H1 (cell line): ENCODE measurements at regions not wholly inside any gene's neighbourhood (a gene's known extent, or its start where the extent isn't known, plus 50 kb on each side); places are given as distances from the start of the nearest gene placed in this dataset.

Experiments
- CTCF ChIA-PET: fragments of 300-600 bp; sonication (Branson Sonifier 250); formaldehyde crosslinking; loops from one replicate; lab custom pipeline; 2021; ENCODE audit not compliant: partially characterized antibody; lab: Charles Lee
- POLR2A ChIA-PET: fragments of 300-600 bp; sonication (Branson Sonifier 250); formaldehyde crosslinking; loops from one replicate; lab custom pipeline; 2021; ENCODE audit warnings: inconsistent platforms; ENCODE audit not compliant: partially characterized antibody; lab: Charles Lee
- DNase-seq, 2 experiments: peaks; one replicate each; pipeline versions ENCODE4 v3.0.0 to v3.0.0-alpha.2; 2010 to 2022; ENCODE audit warnings: low spot score in 2 of 2, low read depth in 1 of 2, mixed read lengths in 1 of 2
- FAIRE-seq: peaks from 2 replicates; lab custom pipeline; 2011; peaks lifted over from hg19 to GRCh38; lab: Jason Lieb, UNC
- H2AFZ ChIP-seq: 2 replicates; pipeline ENCODE4 v1.8.1; 2012; ENCODE audit warnings: low read length, inconsistent platforms
- H2AK5ac ChIP-seq: 2 replicates; pipeline ENCODE4 v1.6.1; 2013; ENCODE audit warnings: low read depth, low read length
- H2BK120ac ChIP-seq: replicated peaks from 2 replicates; pipeline ENCODE3; 2013; ENCODE audit warnings: low read depth, low read length, inconsistent platforms
- H2BK12ac ChIP-seq: 2 replicates; pipeline ENCODE4 v1.6.1; 2013; ENCODE audit warnings: low read depth, low read length
- H2BK15ac ChIP-seq: 2 replicates; pipeline ENCODE4 v1.6.1; 2013; ENCODE audit warnings: low read length
- H2BK20ac ChIP-seq: 2 replicates; pipeline ENCODE4 v1.6.1; 2013; ENCODE audit warnings: low read length
- H2BK5ac ChIP-seq: 2 replicates; pipeline ENCODE4 v1.6.1; 2013; ENCODE audit warnings: low read depth, low read length
- H3K14ac ChIP-seq: 2 replicates; pipeline ENCODE4 v1.6.1; 2013; ENCODE audit warnings: inconsistent platforms; ENCODE audit not compliant: insufficient read length
- H3K18ac ChIP-seq: 2 replicates; pipeline ENCODE4 v1.6.1; 2013; ENCODE audit warnings: low read length; ENCODE audit errors: extremely low read depth
- H3K23ac ChIP-seq: 2 replicates; pipeline ENCODE4 v1.6.1; 2013; ENCODE audit warnings: inconsistent platforms; ENCODE audit not compliant: insufficient read length
- H3K23me2 ChIP-seq: 2 replicates; pipeline ENCODE4 v1.6.1; 2013; ENCODE audit warnings: low read depth, low read length
- H3K27ac ChIP-seq: 2 replicates; pipeline ENCODE4 v1.6.1; 2011; ENCODE audit warnings: low read depth, low read length, inconsistent platforms
- H3K27me3 ChIP-seq, 4 experiments: replicated peaks in 1 of 4; 1 replicate in 1 of 4; 2 replicates in 3 of 4; pipeline versions ENCODE4 v1.6.1 to v1.8.1; 2011 to 2013; ENCODE audit warnings: low read length in 3 of 4, mild to moderate bottlenecking in 3 of 4, inconsistent platforms in 2 of 4, mixed read lengths in 2 of 4, moderate library complexity in 1 of 4; ENCODE audit not compliant: control insufficient read depth in 3 of 4, insufficient read depth in 3 of 4; ENCODE audit errors: extremely low read depth in 1 of 4
- H3K36me3 ChIP-seq, 4 experiments: 2 replicates each; pipeline versions ENCODE4 v1.6.1 to v1.8.1; 2011 to 2013; ENCODE audit warnings: mild to moderate bottlenecking in 4 of 4, low read length in 3 of 4, moderate library complexity in 2 of 4, control low read depth in 1 of 4, inconsistent platforms in 1 of 4; ENCODE audit not compliant: insufficient read depth in 4 of 4, control insufficient read depth in 2 of 4
- H3K4ac ChIP-seq: replicated peaks from 2 replicates; pipeline ENCODE3; 2013; ENCODE audit warnings: low read length, low read depth, mixed read lengths, inconsistent platforms; ENCODE audit not compliant: insufficient read length
- H3K4me1 ChIP-seq, 4 experiments: replicated peaks in 1 of 4; 1 replicate in 1 of 4; 2 replicates in 3 of 4; pipeline versions ENCODE4 v1.6.1 to v1.8.1; 2011 to 2013; ENCODE audit warnings: low read length in 3 of 4, inconsistent platforms in 2 of 4, mixed read lengths in 1 of 4; ENCODE audit not compliant: insufficient read depth in 4 of 4, control insufficient read depth in 3 of 4
- H3K4me2 ChIP-seq, 2 experiments: 2 replicates each; pipeline versions ENCODE4 v1.6.1 to v1.8.1; 2011 to 2013; ENCODE audit warnings: low read depth in 2 of 2, low read length in 2 of 2, control low read depth in 1 of 2, inconsistent platforms in 1 of 2, mild to moderate bottlenecking in 1 of 2; ENCODE audit not compliant: insufficient read depth in 1 of 2
- H3K4me3 ChIP-seq, 4 experiments: fragments of 200-600, 300-600 bp in 1 of 4; sonication (generic), shearing (Covaris generic), sonication (Bioruptor Twin) in 1 of 4; 2 replicates each; pipeline versions ENCODE4 v1.5.1 to v1.8.1; 2011 to 2016; ENCODE audit warnings: low read length in 4 of 4, low read depth in 3 of 4, control low read depth in 2 of 4, inconsistent platforms in 2 of 4, mild to moderate bottlenecking in 2 of 4, mixed read lengths in 1 of 4, moderate library complexity in 1 of 4; ENCODE audit not compliant: insufficient read depth in 2 of 4; ENCODE audit errors: extremely low read depth in 1 of 4
- H3K56ac ChIP-seq: replicated peaks from 2 replicates; pipeline ENCODE3; 2013; ENCODE audit warnings: low read depth, mild to moderate bottlenecking, mixed read lengths, low read length, inconsistent platforms; ENCODE audit not compliant: insufficient read length
- H3K79me1 ChIP-seq: 2 replicates; pipeline ENCODE4 v1.6.1; 2013; ENCODE audit warnings: low read depth, low read length, control low read depth
- H3K79me2 ChIP-seq, 2 experiments: 2 replicates each; pipeline versions ENCODE4 v1.6.1 to v1.8.1; 2012 to 2013; ENCODE audit warnings: low read length in 2 of 2, mild to moderate bottlenecking in 2 of 2, inconsistent platforms in 1 of 2; ENCODE audit not compliant: insufficient read depth in 2 of 2, control insufficient read depth in 1 of 2
- H3K9ac ChIP-seq, 4 experiments: replicated peaks in 1 of 4; 1 replicate in 1 of 4; 2 replicates in 3 of 4; pipeline versions ENCODE4 v1.6.1 to v1.8.1; 2011 to 2013; ENCODE audit warnings: low read depth in 3 of 4, low read length in 3 of 4, control low read depth in 2 of 4, mild to moderate bottlenecking in 2 of 4, moderate library complexity in 2 of 4, inconsistent platforms in 1 of 4; ENCODE audit errors: extremely low read depth in 1 of 4
- H3K9me3 ChIP-seq, 2 experiments: 2 replicates each; pipeline versions ENCODE4 v1.6.1 to v1.8.1; 2012 to 2013; ENCODE audit warnings: mild to moderate bottlenecking in 2 of 2, moderate library complexity in 2 of 2, control low read depth in 1 of 2, inconsistent platforms in 1 of 2, low read depth in 1 of 2, low read length in 1 of 2, mixed read lengths in 1 of 2; ENCODE audit not compliant: insufficient read depth in 2 of 2
- H4K20me1 ChIP-seq, 2 experiments: replicated peaks in 1 of 2; 2 replicates each; pipeline versions ENCODE3 to v1.8.1; 2011 to 2013; ENCODE audit warnings: inconsistent platforms in 2 of 2, low read length in 2 of 2, mild to moderate bottlenecking in 1 of 2; ENCODE audit not compliant: insufficient read depth in 2 of 2, control insufficient read depth in 1 of 2
- H4K5ac ChIP-seq: 2 replicates; pipeline ENCODE4 v1.6.1; 2013; ENCODE audit warnings: low read length, low read depth, mixed read lengths, inconsistent platforms; ENCODE audit not compliant: insufficient read length
- H4K8ac ChIP-seq: 2 replicates; pipeline ENCODE4 v1.8.0; 2013; ENCODE audit warnings: mild to moderate bottlenecking, moderate library complexity, low read length, inconsistent platforms; ENCODE audit not compliant: insufficient read depth; ENCODE audit errors: extremely low read depth
- H4K91ac ChIP-seq: replicated peaks from 2 replicates; pipeline ENCODE3; 2013; ENCODE audit warnings: low read length, mixed read lengths, inconsistent platforms; ENCODE audit not compliant: insufficient read length
- CEBPB ChIP-seq: IDR thresholded peaks from 2 replicates; pipeline ENCODE4 v1.6.1; 2012; ENCODE audit warnings: low read depth, low read length
- CREB1 ChIP-seq: IDR thresholded peaks from 2 replicates; pipeline ENCODE4 v1.6.1; 2012; ENCODE audit warnings: inconsistent platforms
- FOSL1 ChIP-seq: IDR thresholded peaks from 2 replicates; pipeline ENCODE4 v1.6.1; 2011; ENCODE audit warnings: mild to moderate bottlenecking, low read depth, low read length, moderate library complexity; ENCODE audit not compliant: insufficient read depth
- HDAC2 ChIP-seq, 2 experiments: fragments of 300-600 bp in 1 of 2; sonication (generic) in 1 of 2; IDR thresholded peaks; 2 replicates each; pipeline ENCODE4 v1.6.1; 2011 to 2012; ENCODE audit warnings: low read depth in 2 of 2, low read length in 2 of 2, mild to moderate bottlenecking in 2 of 2, moderate library complexity in 2 of 2, borderline replicate concordance in 1 of 2, inconsistent platforms in 1 of 2
- KDM1A ChIP-seq: fragments of 200-600, 300-600 bp; sonication (generic); IDR thresholded peaks from 2 replicates; pipeline ENCODE4 v1.7.1; 2016; ENCODE audit warnings: mild to moderate bottlenecking, low read length, borderline replicate concordance
- MAX ChIP-seq: IDR thresholded peaks from 2 replicates; pipeline ENCODE4 v1.6.1; 2012; ENCODE audit warnings: inconsistent platforms
- RNF2 ChIP-seq: fragments of 200-900, 300-1000 bp; sonication (generic); IDR thresholded peaks from 2 replicates; pipeline ENCODE4 v1.7.1; 2016; ENCODE audit warnings: borderline replicate concordance, low read depth, mild to moderate bottlenecking, antibody characterized with exemption, low read length; ENCODE audit not compliant: poor library complexity, severe bottlenecking; ENCODE audit errors: missing control alignments
- SIN3A ChIP-seq, 2 experiments: IDR thresholded peaks in 1 of 2; conservative IDR thresholded peaks in 1 of 2; 2 replicates each; pipeline ENCODE4 v1.6.1; 2011 to 2012; ENCODE audit warnings: low read length in 2 of 2, improper control_type of control experiment in 1 of 2, low read depth in 1 of 2, mild to moderate bottlenecking in 1 of 2
- SIX5 ChIP-seq: IDR thresholded peaks from 2 replicates; pipeline ENCODE4 v1.6.1; 2011; ENCODE audit warnings: mild to moderate bottlenecking, low read depth, low read length
- USF2 ChIP-seq: IDR thresholded peaks from 2 replicates; pipeline ENCODE4 v1.6.1; 2011; ENCODE audit warnings: low read length, improper control_type of control experiment
- YY1 ChIP-seq: IDR thresholded peaks from 2 replicates; pipeline ENCODE4 v1.6.1; 2011; ENCODE audit warnings: low read depth, mild to moderate bottlenecking, low read length
- ZNF274 ChIP-seq: IDR thresholded peaks from 2 replicates; pipeline ENCODE4 v1.7.0; 2012; ENCODE audit warnings: low read length, borderline replicate concordance; ENCODE audit errors: extremely low read depth
- WGBS, 2 experiments: shearing (Covaris generic) in 1 of 2; methylation state at CpG; one replicate each; pipeline versions ENCODE4 v1.1.6 to v1.1.7; 2013 to 2015; ENCODE audit warnings: low lambda C conversion rate in 2 of 2, mixed read lengths in 2 of 2, inconsistent platforms in 1 of 2, low coverage in 1 of 2, missing lambda C conversion rate in 1 of 2; ENCODE audit not compliant: insufficient replicate concordance in 2 of 2, insufficient coverage in 1 of 2, insufficient read length in 1 of 2; ENCODE audit errors: extremely low coverage in 1 of 2, missing lambda C conversion rate in 1 of 2; 5-methylcytosine and 5-hydroxymethylcytosine counted together

GRCh38 chr10:9825491-9826018, 1192.1 kb upstream of the CELF2 start:
- Histone ChIP-seq H2BK15ac (no peak overlapping the region), H3K4me1 (no peaks in the 10 kb centered on the region), H3K36me3 (no peaks in the 10 kb centered on the region), H3K4ac (no peak overlapping the region), H2AFZ (no peak overlapping the region), H4K20me1 (no peaks in the 10 kb centered on the region), H3K9ac (no peak overlapping the region), H3K27ac (no peak overlapping the region), H4K5ac (no peak overlapping the region), H4K8ac (no peak overlapping the region), H2BK5ac (no peak overlapping the region), H3K23ac (no peak overlapping the region), H3K9me3 (no peaks in the 10 kb centered on the region), H3K79me1 (no peaks in the 10 kb centered on the region), H3K4me3 (no peak overlapping the region), H2BK12ac (no peak overlapping the region), H4K91ac (no peak overlapping the region), H3K14ac (no peak overlapping the region), H2BK20ac (no peak overlapping the region), H2AK5ac (no peak overlapping the region), H3K56ac (no peak overlapping the region), H3K23me2 (no peaks in the 10 kb centered on the region), H3K18ac (no peak overlapping the region), H2BK120ac (peak overlapping the region; percentile 55), H3K4me2 (no peak overlapping the region), H3K79me2 (no peaks in the 10 kb centered on the region), H3K27me3 (no peaks in the 10 kb centered on the region)
- FAIRE-seq (no peak), DNase-seq (no peak)
- 90% methylated on average over 8 of the region's 8 CpGs; no CpG with 5 or more reads in 1 of the 2 experiments for WGBS, 2 experiments
- POLR2A ChIA-PET: interaction anchor here (0.6 kb wide), 1 partner anchor 837 kb away, joined by 3 read pairs; no protein-coding TSS in a partner anchor
- CTCF ChIA-PET: interaction anchor here (0.6 to 1.1 kb wide), 3 partner anchors 24 to 483 kb away, joined by 3 read pairs; no protein-coding TSS in a partner anchor
- TF ChIP-seq CREB1 (no peak), HDAC2 (IDR thresholded peaks at IDR 0.05; ENCODE audit: borderline replicate concordance in 1 of 2, low read depth in 2 of 2, low read length in 2 of 2) (no peak), KDM1A (no peak), MAX (no peak), FOSL1 (no peak), CEBPB (no peak), ZNF274 (no peak), SIX5 (no peak), SIN3A (conservative IDR thresholded peaks at IDR 0.05 in 1 of 2, IDR thresholded peaks at IDR 0.05 in 1 of 2; ENCODE audit: low read depth in 1 of 2, low read length in 2 of 2) (no peak), RNF2 (no peak), USF2 (no peak), YY1 (no peak)
